H1 (cell line): ENCODE measurements at regions not wholly inside any gene's neighbourhood (a gene's known extent, or its start where the extent isn't known, plus 50 kb on each side); places are given as distances from the start of the nearest gene placed in this dataset.

ENCODE experiments used
- ATF2 ChIP-seq: IDR thresholded peaks from 2 replicates; pipeline ENCODE4 v1.6.1; 2012; ENCODE audit warnings: low read length, inconsistent platforms
- BRCA1 ChIP-seq: IDR thresholded peaks from 2 replicates; pipeline ENCODE4 v1.6.1; 2012; ENCODE audit warnings: low read depth, low read length, improper control_type of control experiment
- CBX5 ChIP-seq: fragments of 300-800, 300-1000 bp; sonication (generic); IDR thresholded peaks from 2 replicates; pipeline ENCODE4 v1.7.1; 2016; ENCODE audit warnings: antibody characterized with exemption, low read length, low read depth
- CHD7 ChIP-seq: fragments of 300-600 bp; sonication (generic); IDR thresholded peaks from 2 replicates; pipeline ENCODE4 v1.7.1; 2012; ENCODE audit warnings: low read length, moderate library complexity, mild to moderate bottlenecking, inconsistent platforms; ENCODE audit not compliant: insufficient replicate concordance
- HDAC6 ChIP-seq: IDR thresholded peaks from one replicate; pipeline ENCODE4 v1.7.1; 2012; ENCODE audit warnings: low read depth, mild to moderate bottlenecking, inconsistent platforms, low read length, moderate library complexity
- JUND ChIP-seq: IDR thresholded peaks from 2 replicates; pipeline ENCODE4 v1.6.1; 2011; ENCODE audit warnings: mild to moderate bottlenecking, improper control_type of control experiment, low read length
- SIX5 ChIP-seq: IDR thresholded peaks from 2 replicates; pipeline ENCODE4 v1.6.1; 2011; ENCODE audit warnings: mild to moderate bottlenecking, low read depth, low read length
- SP1 ChIP-seq: IDR thresholded peaks from 2 replicates; pipeline ENCODE4 v1.6.1; 2011; ENCODE audit warnings: low read depth, low read length
- TBP ChIP-seq: IDR thresholded peaks from 2 replicates; pipeline ENCODE4 v1.6.1; 2011; ENCODE audit warnings: low read depth, low read length, improper control_type of control experiment

- no peak for TF ChIP-seq CHD7
- TF ChIP-seq BRCA1 = no peak
- no peak for TF ChIP-seq ATF2
- TF ChIP-seq SP1 = no peak
- no peak for TF ChIP-seq TBP
- no peak for TF ChIP-seq CBX5
- no peak for TF ChIP-seq SIX5
- no peak for TF ChIP-seq HDAC6
- TF ChIP-seq JUND = no peak
Measured at GRCh38 chr9:115799734-115800133, 353.9 kb upstream of the PAPPA start (continued).
